MM.1S (cell line): ENCODE measurements at regions not wholly inside any gene's neighbourhood (a gene's known extent, or its start where the extent isn't known, plus 50 kb on each side); places are given as distances from the start of the nearest gene placed in this dataset.

Source experiments
- EZH2 ChIP-seq: fragments of 300-600 bp; sonication (generic); optimal IDR thresholded peaks from 2 replicates; pipeline ENCODE3; 2017; ENCODE audit warnings: low read depth, mild to moderate bottlenecking, antibody characterized with exemption, low read length, mixed read lengths
- EZH2phosphoT487 ChIP-seq: fragments of 300-600 bp; sonication (generic); IDR thresholded peaks from 2 replicates; pipeline ENCODE4 v1.6.1; 2018; ENCODE audit warnings: antibody characterized with exemption, low read length
- TF ChIP-seq, protein P1 (sequence below): fragments of 300-600 bp; sonication (generic); IDR thresholded peaks from 2 replicates; pipeline ENCODE4 v1.5.1; 2016; ENCODE audit warnings: antibody characterized with exemption, low read length, mixed read lengths

- TF ChIP-seq, protein P1, sequence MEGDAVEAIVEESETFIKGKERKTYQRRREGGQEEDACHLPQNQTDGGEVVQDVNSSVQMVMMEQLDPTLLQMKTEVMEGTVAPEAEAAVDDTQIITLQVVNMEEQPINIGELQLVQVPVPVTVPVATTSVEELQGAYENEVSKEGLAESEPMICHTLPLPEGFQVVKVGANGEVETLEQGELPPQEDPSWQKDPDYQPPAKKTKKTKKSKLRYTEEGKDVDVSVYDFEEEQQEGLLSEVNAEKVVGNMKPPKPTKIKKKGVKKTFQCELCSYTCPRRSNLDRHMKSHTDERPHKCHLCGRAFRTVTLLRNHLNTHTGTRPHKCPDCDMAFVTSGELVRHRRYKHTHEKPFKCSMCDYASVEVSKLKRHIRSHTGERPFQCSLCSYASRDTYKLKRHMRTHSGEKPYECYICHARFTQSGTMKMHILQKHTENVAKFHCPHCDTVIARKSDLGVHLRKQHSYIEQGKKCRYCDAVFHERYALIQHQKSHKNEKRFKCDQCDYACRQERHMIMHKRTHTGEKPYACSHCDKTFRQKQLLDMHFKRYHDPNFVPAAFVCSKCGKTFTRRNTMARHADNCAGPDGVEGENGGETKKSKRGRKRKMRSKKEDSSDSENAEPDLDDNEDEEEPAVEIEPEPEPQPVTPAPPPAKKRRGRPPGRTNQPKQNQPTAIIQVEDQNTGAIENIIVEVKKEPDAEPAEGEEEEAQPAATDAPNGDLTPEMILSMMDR, result no peak
- TF ChIP-seq EZH2 (no peak), EZH2phosphoT487 (no peak)
Measured at GRCh38 chr9:109888695-109889094, 108.7 kb downstream of the PALM2AKAP2 start.
